Activated CD8-positive, alpha-beta memory T cell treated with anti-CD3 and anti-CD28 coated beads, Interleukin-2, amount 50 U/mL, for 24 hours (primary cell): ENCODE measurements at regions not wholly inside any gene's neighbourhood (a gene's known extent, or its start where the extent isn't known, plus 50 kb on each side); places are given as distances from the start of the nearest gene placed in this dataset.

Source experiments
- DNase-seq: peaks from one replicate; pipeline ENCODE4 v3.0.0-alpha.2; 2020; ENCODE audit errors: extremely low read depth

- DNase-seq: no peak
Measured at GRCh38 chr11:79600711-79601110, 159.9 kb upstream of the TENM4 start.

GRCh38 chr11:79594834-79595233 is 154.0 kb upstream of the TENM4 start:
- no peak for DNase-seq

GRCh38 chr11:79592824-79593223 is 152.0 kb upstream of the TENM4 start:
- no peak for DNase-seq

GRCh38 chr11:79592406-79592805 is 151.6 kb upstream of the TENM4 start:
- no peak for DNase-seq

GRCh38 chr11:79582434-79582833 is 141.6 kb upstream of the TENM4 start:
- no peak for DNase-seq

GRCh38 chr11:79579063-79579462 is 138.2 kb upstream of the TENM4 start:
- DNase-seq: no peak

GRCh38 chr11:79578116-79578515 is 137.3 kb upstream of the TENM4 start:
- DNase-seq: no peak

GRCh38 chr11:79575701-79576100 is 134.9 kb upstream of the TENM4 start:
- no peak for DNase-seq

- DNase-seq: no peak
Measured at GRCh38 chr11:79570104-79570503, 129.3 kb upstream of the TENM4 start.

GRCh38 chr11:79564288-79564925 is 123.6 kb upstream of the TENM4 start:
- DNase-seq: no peak

- no peak for DNase-seq
Measured at GRCh38 chr11:79561496-79561895, 120.7 kb upstream of the TENM4 start.

- no peak for DNase-seq
Measured at GRCh38 chr11:79550809-79551208, 110.0 kb upstream of the TENM4 start.

- DNase-seq: no peak
Measured at GRCh38 chr11:79547256-79547655, 106.4 kb upstream of the TENM4 start.

- no peak for DNase-seq
Measured at GRCh38 chr11:79546351-79546750, 105.5 kb upstream of the TENM4 start.

GRCh38 chr11:79544361-79544760 is 103.5 kb upstream of the TENM4 start:
- DNase-seq: no peak

- no peak for DNase-seq
Measured at GRCh38 chr11:79543101-79543500, 102.3 kb upstream of the TENM4 start.

GRCh38 chr11:79541466-79541865 is 100.6 kb upstream of the TENM4 start:
- no peak for DNase-seq

GRCh38 chr11:79538775-79539174 is 97.9 kb upstream of the TENM4 start:
- no peak for DNase-seq

GRCh38 chr11:79536155-79536917 is 95.5 kb upstream of the TENM4 start:
- DNase-seq: no peak

GRCh38 chr11:79535606-79536005 is 94.8 kb upstream of the TENM4 start:
- no peak for DNase-seq

GRCh38 chr11:79525257-79525656 is 84.4 kb upstream of the TENM4 start:
- DNase-seq: no peak

- DNase-seq: no peak
Measured at GRCh38 chr11:79522626-79523025, 81.8 kb upstream of the TENM4 start.

GRCh38 chr11:79520086-79520485 is 79.3 kb upstream of the TENM4 start:
- no peak for DNase-seq

GRCh38 chr11:79515781-79516180 is 75.0 kb upstream of the TENM4 start:
- DNase-seq: no peak
